Mucosa of rectum (tissue), 2 donors: ENCODE measurements at regions not wholly inside any gene's neighbourhood (a gene's known extent, or its start where the extent isn't known, plus 50 kb on each side); places are given as distances from the start of the nearest gene placed in this dataset.

ENCODE experiments used
- H3K27ac ChIP-seq, 2 donors: one replicate each; pipeline ENCODE4 v1.7.0; 2013; ENCODE audit warnings: inconsistent platforms in 2 of 2, low read depth in 2 of 2, low read length in 2 of 2
- H3K27me3 ChIP-seq, 2 donors: one replicate each; pipeline ENCODE4 v1.7.0; 2013; ENCODE audit warnings: low read length in 2 of 2; ENCODE audit not compliant: control insufficient read depth in 2 of 2, insufficient read depth in 2 of 2
- H3K36me3 ChIP-seq, 2 donors: one replicate each; pipeline ENCODE4 v1.7.0; 2013; ENCODE audit warnings: low read length in 2 of 2; ENCODE audit not compliant: control insufficient read depth in 2 of 2, insufficient read depth in 2 of 2
- H3K4me1 ChIP-seq, 2 donors: one replicate each; pipeline ENCODE4 v1.7.0; 2013; ENCODE audit warnings: low read length in 2 of 2, mild to moderate bottlenecking in 1 of 2; ENCODE audit not compliant: control insufficient read depth in 2 of 2, insufficient read depth in 2 of 2
- H3K4me3 ChIP-seq, 2 donors: one replicate each; pipeline ENCODE4 v1.7.0; 2013; ENCODE audit warnings: low read length in 2 of 2
- H3K9ac ChIP-seq, 2 donors: one replicate each; pipeline ENCODE4 v1.7.0; 2013; ENCODE audit warnings: low read length in 2 of 2, low read depth in 1 of 2, mild to moderate bottlenecking in 1 of 2
- H3K9me3 ChIP-seq, 2 donors: one replicate each; pipeline ENCODE4 v1.7.0; 2013; ENCODE audit warnings: low read length in 2 of 2; ENCODE audit not compliant: control insufficient read depth in 2 of 2
- donor health status: healthy.
- donor health status: Normal muscosa, but diverticular disease.

DNA sequence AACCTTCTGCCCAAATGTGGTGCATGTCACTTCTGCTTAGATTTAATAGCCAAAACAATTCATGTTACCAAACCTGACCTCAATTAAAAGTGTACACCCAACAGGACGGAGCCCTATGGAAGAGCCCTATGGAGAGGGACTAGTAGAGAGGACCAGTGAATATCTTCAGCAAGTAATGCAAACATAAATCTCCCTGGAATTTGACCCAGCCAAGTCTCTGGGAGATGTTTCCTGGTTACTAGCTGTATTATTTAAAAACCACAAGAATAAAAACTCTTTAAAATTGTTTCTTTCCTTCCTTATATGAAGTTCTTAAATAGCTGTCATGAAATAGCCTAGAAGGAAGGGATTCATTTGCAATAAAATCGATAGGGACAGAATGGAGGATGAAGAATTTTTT lies 255.8 kb downstream of the CDH11 start:
- H3K27me3 ChIP-seq = no peaks in the 10 kb centered on the region
- no peak overlapping the region for H3K4me3 ChIP-seq
- H3K36me3 ChIP-seq = no peaks in the 10 kb centered on the region
- no peak overlapping the region for H3K9ac ChIP-seq
- H3K27ac ChIP-seq = no peak overlapping the region
- H3K9me3 ChIP-seq = no peaks in the 10 kb centered on the region
- H3K4me1 ChIP-seq = no peaks in the 10 kb centered on the region

DNA sequence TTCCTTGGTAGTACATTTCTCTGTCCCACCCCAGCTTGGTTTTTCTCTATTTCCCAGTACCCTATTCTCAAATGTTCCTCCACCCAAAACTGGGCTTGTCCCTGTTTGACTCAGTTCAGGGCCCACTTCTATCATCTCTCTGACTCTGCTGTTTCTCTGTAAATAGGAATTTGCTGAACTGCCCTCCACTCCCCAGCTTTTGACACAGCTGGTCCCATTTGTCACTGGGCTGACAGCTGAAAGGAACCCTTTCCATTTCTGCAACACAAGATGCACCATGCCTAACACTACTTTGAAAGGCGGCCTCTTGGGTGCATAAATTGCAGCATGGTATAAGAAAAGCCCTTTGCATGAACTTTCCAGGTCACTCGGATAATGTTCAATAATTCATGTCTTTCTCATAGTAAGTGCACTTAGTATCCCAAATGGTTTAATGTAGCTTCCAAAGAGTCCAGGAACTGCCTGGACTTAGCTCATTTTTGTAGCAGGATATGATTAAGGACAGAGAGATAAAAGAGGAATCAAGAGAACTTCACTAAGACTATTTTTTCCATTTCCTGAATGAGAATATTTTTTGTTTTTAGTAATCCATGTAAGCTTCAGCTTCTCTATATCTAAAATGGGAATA lies 256.7 kb downstream of the CDH11 start:
- no peak overlapping the region for H3K9ac ChIP-seq
- no peak overlapping the region for H3K4me3 ChIP-seq
- no peaks in the 10 kb centered on the region for H3K9me3 ChIP-seq
- H3K36me3 ChIP-seq = no peaks in the 10 kb centered on the region
- H3K27ac ChIP-seq = no peak overlapping the region
- no peaks in the 10 kb centered on the region for H3K4me1 ChIP-seq
- H3K27me3 ChIP-seq = no peaks in the 10 kb centered on the region

GRCh38 chr16:64864232-64864809 lies 257.5 kb downstream of the CDH11 start:
- H3K4me3 ChIP-seq = no peak overlapping the region
- no peaks in the 10 kb centered on the region for H3K36me3 ChIP-seq
- H3K9ac ChIP-seq = no peak overlapping the region
- H3K27me3 ChIP-seq = no peaks in the 10 kb centered on the region
- H3K4me1 ChIP-seq = no peaks in the 10 kb centered on the region
- H3K9me3 ChIP-seq = no peaks in the 10 kb centered on the region
- no peak overlapping the region for H3K27ac ChIP-seq

DNA sequence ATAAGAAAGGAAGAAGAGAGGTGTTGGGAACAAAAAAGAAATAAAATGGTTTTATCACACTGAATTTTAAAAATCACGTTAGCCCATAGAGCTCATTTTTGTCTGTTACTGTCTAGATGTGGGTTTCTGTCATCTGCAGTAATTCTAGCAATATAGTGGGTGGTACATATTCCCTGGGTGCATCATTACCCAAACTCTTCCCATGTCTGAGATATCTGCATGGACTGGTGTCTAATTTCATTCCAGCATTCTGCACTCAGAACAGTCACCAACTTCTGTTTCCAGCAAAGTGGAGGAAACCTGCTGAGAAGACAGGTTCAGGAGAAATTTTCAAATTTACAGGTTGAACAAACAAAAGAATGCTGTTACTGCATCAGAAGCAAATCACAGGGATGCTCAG lies 263.8 kb downstream of the CDH11 start:
- Histone ChIP-seq H3K27me3 (no peaks in the 10 kb centered on the region), H3K9ac (no peak overlapping the region), H3K4me3 (no peak overlapping the region), H3K9me3 (no peaks in the 10 kb centered on the region), H3K4me1 (no peaks in the 10 kb centered on the region), H3K27ac (no peak overlapping the region), H3K36me3 (no peaks in the 10 kb centered on the region)

DNA sequence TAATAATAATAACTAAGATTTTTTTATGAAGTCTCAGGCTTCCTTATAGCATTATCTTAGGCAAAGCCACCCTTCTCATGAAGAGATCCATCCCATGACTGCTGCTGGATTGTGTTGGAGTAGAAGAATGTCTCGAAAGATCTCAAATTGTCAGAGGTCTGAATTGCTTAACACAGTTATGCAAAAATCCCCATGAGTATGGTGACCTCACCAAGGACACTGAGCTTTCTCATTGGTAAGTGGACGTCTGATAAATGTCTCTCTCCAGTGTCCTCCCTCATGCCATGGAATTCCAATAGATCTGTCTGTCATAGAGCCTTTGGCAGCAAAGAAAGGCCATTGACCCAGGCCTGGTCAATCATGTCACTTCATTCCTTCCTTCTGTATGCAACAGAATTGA lies 264.5 kb downstream of the CDH11 start:
- no peak overlapping the region for H3K4me3 ChIP-seq
- no peaks in the 10 kb centered on the region for H3K9me3 ChIP-seq
- no peaks in the 10 kb centered on the region for H3K4me1 ChIP-seq
- H3K27ac ChIP-seq = no peak overlapping the region
- H3K9ac ChIP-seq = no peak overlapping the region
- no peaks in the 10 kb centered on the region for H3K27me3 ChIP-seq
- H3K36me3 ChIP-seq = no peaks in the 10 kb centered on the region

GRCh38 chr16:64853551-64853950 lies 268.3 kb downstream of the CDH11 start:
- Histone ChIP-seq H3K27me3 (no peaks in the 10 kb centered on the region), H3K4me1 (no peaks in the 10 kb centered on the region), H3K36me3 (no peaks in the 10 kb centered on the region), H3K4me3 (no peak overlapping the region), H3K9me3 (no peaks in the 10 kb centered on the region), H3K9ac (no peak overlapping the region), H3K27ac (no peak overlapping the region)

DNA sequence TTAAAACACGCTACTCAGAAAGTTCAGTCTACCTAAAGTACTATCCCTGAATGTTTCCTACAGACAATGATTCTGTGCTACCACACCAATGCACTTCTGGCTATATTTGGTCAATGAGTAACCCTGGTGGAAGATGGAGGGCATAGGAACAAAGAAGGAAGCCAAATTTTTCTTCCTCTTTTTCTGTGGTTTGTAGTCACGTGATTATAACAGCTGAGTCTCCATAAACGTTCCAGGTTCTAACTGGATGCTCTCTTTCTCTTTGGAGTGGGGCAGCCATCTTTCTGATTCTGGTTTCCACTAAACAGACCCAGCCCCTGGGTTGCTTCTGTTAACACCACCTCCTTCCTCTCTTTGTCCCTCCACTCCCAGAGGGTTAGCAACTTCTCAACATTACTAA lies 274.9 kb downstream of the CDH11 start:
- no peaks in the 10 kb centered on the region for H3K36me3 ChIP-seq
- H3K9ac ChIP-seq = no peak overlapping the region
- H3K4me3 ChIP-seq = no peak overlapping the region
- H3K9me3 ChIP-seq = no peaks in the 10 kb centered on the region
- no peak overlapping the region for H3K27ac ChIP-seq
- no peaks in the 10 kb centered on the region for H3K4me1 ChIP-seq
- H3K27me3 ChIP-seq = no peaks in the 10 kb centered on the region

DNA sequence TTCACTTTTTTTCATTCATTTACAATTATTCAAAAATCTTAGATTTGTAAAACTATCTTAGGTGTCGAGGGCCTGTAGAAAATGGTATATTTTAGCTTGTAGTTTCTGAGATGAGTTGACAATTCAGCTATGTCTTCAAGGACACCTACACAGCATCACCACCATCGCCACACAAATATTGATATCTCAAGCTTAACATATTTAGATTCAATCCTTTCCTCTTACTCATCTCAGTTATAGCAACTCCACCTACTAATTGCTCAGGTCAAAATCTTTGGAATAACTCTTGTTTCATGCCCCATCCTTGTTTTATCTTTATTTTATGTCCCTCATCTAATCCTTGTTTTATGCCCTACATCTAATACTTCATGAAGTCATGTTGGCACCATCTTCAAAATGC lies 276.8 kb downstream of the CDH11 start:
- Histone ChIP-seq H3K27me3 (no peaks in the 10 kb centered on the region), H3K9me3 (no peaks in the 10 kb centered on the region), H3K27ac (no peak overlapping the region), H3K36me3 (no peaks in the 10 kb centered on the region), H3K4me3 (no peak overlapping the region), H3K4me1 (no peaks in the 10 kb centered on the region), H3K9ac (no peak overlapping the region)

GRCh38 chr16:64841482-64841881 lies 280.4 kb downstream of the CDH11 start:
- H3K4me3 ChIP-seq = no peak overlapping the region
- H3K27ac ChIP-seq = no peak overlapping the region
- no peaks in the 10 kb centered on the region for H3K4me1 ChIP-seq
- H3K9ac ChIP-seq = no peak overlapping the region
- no peaks in the 10 kb centered on the region for H3K36me3 ChIP-seq
- no peaks in the 10 kb centered on the region for H3K9me3 ChIP-seq
- H3K27me3 ChIP-seq = no peaks in the 10 kb centered on the region

- no peak overlapping the region for H3K4me3 ChIP-seq
- H3K9me3 ChIP-seq = no peaks in the 10 kb centered on the region
- H3K27me3 ChIP-seq = no peaks in the 10 kb centered on the region
- no peak overlapping the region for H3K27ac ChIP-seq
- H3K9ac ChIP-seq = no peak overlapping the region
- H3K4me1 ChIP-seq = no peaks in the 10 kb centered on the region
- no peaks in the 10 kb centered on the region for H3K36me3 ChIP-seq
Measured at GRCh38 chr16:64841071-64841470, 280.8 kb downstream of the CDH11 start.
